IgD-negative memory B cell (primary cell): ENCODE measurements at regions not wholly inside any gene's neighbourhood (a gene's known extent, or its start where the extent isn't known, plus 50 kb on each side); places are given as distances from the start of the nearest gene placed in this dataset.

Source experiments
- H3K27ac Mint-ChIP-seq, 3 donors: one replicate each; pipeline ENCODE4 v1.8.0; 2020 to 2022; ENCODE audit warnings: mild to moderate bottlenecking in 3 of 3, mixed read lengths in 3 of 3, moderate library complexity in 1 of 3
- H3K27me3 Mint-ChIP-seq: one replicate; pipeline ENCODE4 v1.8.0; 2021; ENCODE audit warnings: mixed read lengths
- H3K36me3 Mint-ChIP-seq: one replicate; pipeline ENCODE4 v1.8.0; 2020; ENCODE audit warnings: mild to moderate bottlenecking, mixed read lengths
- H3K4me1 Mint-ChIP-seq, 3 donors: one replicate each; pipeline ENCODE4 v1.8.0; 2020 to 2022; ENCODE audit warnings: mixed read lengths in 3 of 3, mild to moderate bottlenecking in 1 of 3
- H3K4me3 Mint-ChIP-seq, 4 donors: one replicate each; pipeline ENCODE4 v1.8.0; 2020 to 2022; ENCODE audit warnings: mild to moderate bottlenecking in 4 of 4, mixed read lengths in 4 of 4, moderate library complexity in 3 of 4
- H3K9me3 Mint-ChIP-seq, 3 donors: one replicate each; pipeline ENCODE4 v1.8.0; 2020 to 2021; ENCODE audit warnings: mixed read lengths in 3 of 3, mild to moderate bottlenecking in 1 of 3

- H3K9me3 Mint-ChIP-seq = peaks cover 0 to 5% (median 2%) of the 10 kb centered on the region in 3 donors
- no peaks in the 10 kb centered on the region for H3K27me3 Mint-ChIP-seq
- H3K4me1 Mint-ChIP-seq = no peaks in the 10 kb centered on the region
- H3K27ac Mint-ChIP-seq = no peak overlapping the region
- no peaks in the 10 kb centered on the region for H3K36me3 Mint-ChIP-seq
- no peak overlapping the region for H3K4me3 Mint-ChIP-seq
These were observed 130.8 kb downstream of the FOXL1 start for GRCh38 chr16:86709103-86709502.

- Mint-ChIP-seq H3K4me3 (no peak overlapping the region), H3K27ac (peak overlapping the region in 1 of 3 donors; percentile 19), H3K27me3 (no peaks in the 10 kb centered on the region), H3K4me1 (no peaks in the 10 kb centered on the region), H3K36me3 (no peaks in the 10 kb centered on the region), H3K9me3 (peaks cover 0 to 5% (median 2%) of the 10 kb centered on the region in 3 donors)
These were observed 131.7 kb downstream of the FOXL1 start for GRCh38 chr16:86709902-86710601.

DNA sequence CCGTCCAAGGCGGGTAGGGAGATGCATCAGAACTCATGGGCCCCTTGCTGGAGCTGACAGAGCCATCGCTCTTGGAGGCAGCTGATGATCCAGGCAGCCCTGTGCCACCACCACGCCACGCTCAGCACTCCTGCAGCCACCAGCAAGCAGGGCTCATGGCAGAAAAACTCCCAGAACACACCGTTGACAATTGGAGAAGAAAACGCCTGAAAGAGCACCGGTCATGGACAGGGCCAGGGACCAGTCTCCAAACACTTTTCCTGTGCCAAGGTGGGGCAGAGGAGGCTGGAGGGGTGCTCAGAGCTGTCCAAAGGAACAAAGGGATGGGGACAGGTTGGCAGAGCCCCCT, 132.2 kb downstream of the FOXL1 start:
- no peaks in the 10 kb centered on the region for H3K36me3 Mint-ChIP-seq
- H3K4me3 Mint-ChIP-seq = no peak overlapping the region
- H3K4me1 Mint-ChIP-seq = no peaks in the 10 kb centered on the region
- H3K27ac Mint-ChIP-seq = no peak overlapping the region
- peaks cover 0 to 5% (median 2%) of the 10 kb centered on the region in 3 donors for H3K9me3 Mint-ChIP-seq
- no peaks in the 10 kb centered on the region for H3K27me3 Mint-ChIP-seq

GRCh38 chr16:86712158-86713009, 134.0 kb downstream of the FOXL1 start:
- Mint-ChIP-seq H3K27me3 (peaks cover 2% of the 10 kb centered on the region), H3K9me3 (peaks cover 0 to 5% (median 2%) of the 10 kb centered on the region in 3 donors), H3K4me3 (no peak overlapping the region), H3K4me1 (no peaks in the 10 kb centered on the region), H3K36me3 (no peaks in the 10 kb centered on the region), H3K27ac (no peak overlapping the region)

- Mint-ChIP-seq H3K4me3 (no peak overlapping the region), H3K27me3 (peaks cover 7% of the 10 kb centered on the region), H3K9me3 (peaks cover 0 to 5% (median 2%) of the 10 kb centered on the region in 3 donors), H3K36me3 (no peaks in the 10 kb centered on the region), H3K4me1 (no peaks in the 10 kb centered on the region), H3K27ac (no peak overlapping the region)
These were observed 134.8 kb downstream of the FOXL1 start for GRCh38 chr16:86713021-86713631.

- peaks cover 7% of the 10 kb centered on the region for H3K27me3 Mint-ChIP-seq
- H3K4me1 Mint-ChIP-seq = no peaks in the 10 kb centered on the region
- peak overlapping the region in 1 of 3 donors; percentile 2 for H3K27ac Mint-ChIP-seq
- H3K9me3 Mint-ChIP-seq = peaks cover 0 to 2% (median under 1%) of the 10 kb centered on the region in 3 donors
- no peak overlapping the region for H3K4me3 Mint-ChIP-seq
- no peaks in the 10 kb centered on the region for H3K36me3 Mint-ChIP-seq
These were observed 135.8 kb downstream of the FOXL1 start for GRCh38 chr16:86714166-86714565.

DNA sequence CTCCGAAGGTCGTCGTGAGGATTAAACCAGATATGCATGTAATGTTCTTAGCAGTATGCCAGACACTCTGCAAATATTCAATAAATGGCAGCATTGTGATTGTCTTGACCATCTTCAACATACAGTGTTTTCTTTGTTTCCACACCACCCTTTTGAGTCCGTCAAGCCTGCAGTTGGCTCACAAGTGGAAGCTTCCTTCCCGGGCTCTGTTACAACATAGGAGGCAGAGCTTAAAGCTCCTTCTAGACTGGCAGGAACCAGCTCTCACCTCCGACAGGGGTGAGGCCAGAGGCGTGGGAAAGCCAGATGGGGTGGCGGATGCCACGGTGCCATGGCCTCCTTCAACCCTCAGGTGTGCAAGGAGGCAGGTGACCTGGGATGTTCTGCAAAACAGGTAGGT, 138.3 kb downstream of the FOXL1 start:
- Mint-ChIP-seq H3K4me1 (no peaks in the 10 kb centered on the region), H3K9me3 (no peaks in the 10 kb centered on the region), H3K27me3 (peaks cover 7% of the 10 kb centered on the region), H3K36me3 (no peaks in the 10 kb centered on the region), H3K4me3 (no peak overlapping the region), H3K27ac (no peak overlapping the region)

GRCh38 chr16:86718118-86718517, 139.8 kb downstream of the FOXL1 start:
- Mint-ChIP-seq H3K36me3 (no peaks in the 10 kb centered on the region), H3K4me3 (no peak overlapping the region), H3K27ac (no peak overlapping the region), H3K27me3 (peaks cover 7% of the 10 kb centered on the region), H3K4me1 (no peaks in the 10 kb centered on the region), H3K9me3 (no peaks in the 10 kb centered on the region)

- H3K36me3 Mint-ChIP-seq = no peaks in the 10 kb centered on the region
- H3K27me3 Mint-ChIP-seq = peaks cover under 1% of the 10 kb centered on the region
- no peak overlapping the region for H3K27ac Mint-ChIP-seq
- no peaks in the 10 kb centered on the region for H3K9me3 Mint-ChIP-seq
- H3K4me3 Mint-ChIP-seq = no peak overlapping the region
- H3K4me1 Mint-ChIP-seq = no peaks in the 10 kb centered on the region
These were observed 144.6 kb downstream of the FOXL1 start for GRCh38 chr16:86722970-86723369.

DNA sequence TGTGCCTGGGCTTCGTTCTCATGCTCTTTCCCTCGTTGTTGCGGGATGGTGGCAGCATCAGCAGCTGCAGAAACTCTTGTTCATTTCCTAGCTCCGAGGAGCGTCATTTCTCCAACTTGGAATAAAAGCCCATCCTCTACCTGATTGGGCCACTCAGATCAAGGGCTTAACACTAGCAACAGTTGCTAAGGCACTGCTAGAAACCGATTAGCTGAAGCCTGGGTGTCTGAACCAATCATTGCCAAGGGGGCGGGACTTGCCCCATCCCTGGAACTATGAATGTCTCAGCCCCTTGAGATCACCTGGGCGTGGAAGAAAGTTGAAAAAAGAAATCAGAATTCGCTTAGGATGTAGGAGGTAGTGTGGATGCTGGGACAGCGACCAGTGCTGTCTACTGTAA, 145.3 kb downstream of the FOXL1 start:
- H3K4me3 Mint-ChIP-seq = no peak overlapping the region
- no peak overlapping the region for H3K27ac Mint-ChIP-seq
- no peaks in the 10 kb centered on the region for H3K36me3 Mint-ChIP-seq
- peaks cover 3% of the 10 kb centered on the region for H3K27me3 Mint-ChIP-seq
- H3K9me3 Mint-ChIP-seq = no peaks in the 10 kb centered on the region
- no peaks in the 10 kb centered on the region for H3K4me1 Mint-ChIP-seq

DNA sequence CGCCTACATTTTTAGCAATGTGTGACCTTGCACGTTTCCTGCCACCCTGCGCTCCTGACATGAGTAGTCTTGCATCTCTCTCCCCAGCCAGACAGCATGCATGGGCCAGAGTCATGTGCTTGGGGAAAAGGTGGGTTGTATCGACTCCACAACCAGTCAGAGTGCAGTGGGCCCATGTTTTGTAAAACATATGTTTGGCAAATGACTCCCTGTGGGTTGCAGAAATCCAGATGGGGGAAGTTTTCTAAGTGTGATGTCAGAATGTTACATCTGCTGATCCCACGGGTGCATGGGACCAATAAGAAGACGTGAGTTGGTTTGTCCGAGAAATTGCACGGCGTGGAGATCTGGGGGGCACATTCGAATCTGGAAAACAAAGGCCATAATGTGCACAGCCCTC, 147.1 kb downstream of the FOXL1 start:
- Mint-ChIP-seq H3K27me3 (peaks cover 5% of the 10 kb centered on the region), H3K4me3 (no peak overlapping the region), H3K27ac (no peak overlapping the region), H3K4me1 (no peaks in the 10 kb centered on the region), H3K9me3 (no peaks in the 10 kb centered on the region), H3K36me3 (no peaks in the 10 kb centered on the region)

DNA sequence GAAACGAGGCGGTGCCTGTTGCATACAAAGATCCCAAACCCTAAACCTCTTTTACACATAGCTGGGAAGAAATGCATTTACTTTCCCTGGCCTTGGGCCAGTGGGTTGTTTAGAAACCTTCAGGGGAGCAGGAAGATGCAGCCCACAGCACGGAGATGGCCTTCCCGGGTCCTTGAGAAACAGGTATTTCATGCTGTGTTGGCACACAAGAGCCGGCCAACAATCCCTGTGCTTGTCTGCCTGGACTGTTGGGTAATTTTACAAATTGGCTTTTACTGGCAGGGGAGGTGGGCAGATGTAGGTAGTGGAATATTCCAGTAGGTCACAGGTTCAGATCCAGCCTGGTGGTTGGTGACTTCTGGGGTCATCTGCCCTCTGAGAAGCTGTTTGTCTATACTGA, 148.0 kb downstream of the FOXL1 start:
- Mint-ChIP-seq H3K36me3 (no peaks in the 10 kb centered on the region), H3K9me3 (no peaks in the 10 kb centered on the region), H3K27me3 (peaks cover 12% of the 10 kb centered on the region), H3K4me3 (no peak overlapping the region), H3K27ac (no peak overlapping the region), H3K4me1 (no peaks in the 10 kb centered on the region)

DNA sequence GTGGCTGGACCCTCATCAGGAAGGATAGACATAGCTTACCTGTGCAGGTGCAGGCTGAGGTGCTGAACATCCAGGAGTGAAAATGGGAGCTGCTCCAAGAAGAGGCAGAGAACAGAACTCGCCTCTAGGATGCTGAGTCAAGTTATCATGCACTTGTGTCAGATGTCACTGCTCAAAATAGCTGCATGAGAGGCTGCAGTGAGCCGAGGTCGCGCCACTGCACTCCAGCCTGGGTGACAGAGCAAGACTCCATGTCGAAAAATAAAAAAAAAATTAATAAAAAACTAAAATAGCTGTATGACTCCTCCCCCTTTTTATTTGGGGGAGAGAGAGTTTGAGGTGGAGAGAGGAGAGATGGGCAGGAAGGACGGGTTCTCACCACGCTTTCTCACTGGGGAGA, 148.8 kb downstream of the FOXL1 start:
- Mint-ChIP-seq H3K4me3 (no peak overlapping the region), H3K9me3 (no peaks in the 10 kb centered on the region), H3K4me1 (no peaks in the 10 kb centered on the region), H3K27ac (no peak overlapping the region), H3K27me3 (peaks cover 14% of the 10 kb centered on the region), H3K36me3 (no peaks in the 10 kb centered on the region)

DNA sequence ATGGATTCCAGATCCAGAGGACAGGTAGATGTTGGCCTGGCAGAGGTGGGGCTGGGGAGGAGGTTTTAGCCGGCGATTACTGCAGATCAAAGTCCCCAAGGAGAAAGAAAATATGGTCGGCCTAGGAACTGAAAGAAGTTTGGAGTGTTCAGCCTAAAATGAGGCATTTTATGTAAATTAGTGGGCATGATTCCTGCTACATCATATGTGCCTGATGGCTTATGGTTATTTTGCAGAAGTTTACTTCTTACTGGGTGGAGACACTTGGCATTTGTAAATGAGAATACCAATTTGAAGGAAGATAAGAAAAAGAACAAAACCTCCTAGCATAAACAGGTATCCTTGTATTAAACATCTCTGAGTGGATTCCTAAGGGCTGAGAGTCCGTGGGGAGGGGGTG, 149.3 kb downstream of the FOXL1 start:
- H3K36me3 Mint-ChIP-seq = no peaks in the 10 kb centered on the region
- no peak overlapping the region for H3K27ac Mint-ChIP-seq
- H3K4me3 Mint-ChIP-seq = peak overlapping the region in 1 of 4 donors; percentile 61
- no peaks in the 10 kb centered on the region for H3K9me3 Mint-ChIP-seq
- peaks cover 19% of the 10 kb centered on the region for H3K27me3 Mint-ChIP-seq
- H3K4me1 Mint-ChIP-seq = no peaks in the 10 kb centered on the region

DNA sequence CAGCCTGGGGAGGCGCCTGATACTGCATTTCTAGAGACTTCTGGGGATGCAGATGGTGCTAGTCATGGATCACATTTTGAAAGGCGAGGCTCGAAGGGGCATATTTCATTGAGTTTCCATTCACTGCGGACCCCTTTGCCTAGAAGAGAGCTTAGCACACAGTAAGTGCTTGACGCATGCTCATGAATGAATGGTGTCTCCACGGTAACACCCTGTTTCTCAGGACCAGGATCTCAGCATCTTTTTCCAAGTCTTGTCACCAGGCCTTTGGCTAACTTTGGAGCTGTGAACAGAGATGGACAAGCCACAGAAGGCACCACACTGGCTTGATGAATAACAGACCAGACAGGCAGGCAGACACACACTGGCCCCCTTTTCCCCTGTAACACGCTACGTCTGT, 151.3 kb downstream of the FOXL1 start:
- no peaks in the 10 kb centered on the region for H3K9me3 Mint-ChIP-seq
- H3K36me3 Mint-ChIP-seq = no peaks in the 10 kb centered on the region
- H3K4me3 Mint-ChIP-seq = no peak overlapping the region
- H3K27ac Mint-ChIP-seq = no peak overlapping the region
- peaks cover 26% of the 10 kb centered on the region for H3K27me3 Mint-ChIP-seq
- H3K4me1 Mint-ChIP-seq = no peaks in the 10 kb centered on the region
